ENCODE measurements at regions not wholly inside any gene's neighbourhood (a gene's known extent, or its start where the extent isn't known, plus 50 kb on each side); places are given as distances from the start of the nearest gene placed in this dataset.

- DNase-seq = no peak
Measured at GRCh38 chr9:119577881-119578280, 208.6 kb upstream of the BRINP1 start.

GRCh38 chr9:119559986-119560385 is 190.8 kb upstream of the BRINP1 start:
- DNase-seq = no peak

GRCh38 chr9:119559056-119559455 is 189.8 kb upstream of the BRINP1 start:
- DNase-seq = no peak

- DNase-seq = peak; percentile 51
Measured at GRCh38 chr9:119556129-119556875, 187.1 kb upstream of the BRINP1 start.

GRCh38 chr9:119544492-119544891 is 175.3 kb upstream of the BRINP1 start:
- DNase-seq = no peak

- DNase-seq = no peak
Measured at GRCh38 chr9:119537138-119537537, 167.9 kb upstream of the BRINP1 start.

GRCh38 chr9:119533504-119533903 is 164.3 kb upstream of the BRINP1 start:
- no peak for DNase-seq

GRCh38 chr9:119526698-119527097 is 157.5 kb upstream of the BRINP1 start:
- DNase-seq = no peak

GRCh38 chr9:119523508-119523907 is 154.3 kb upstream of the BRINP1 start:
- no peak for DNase-seq

GRCh38 chr9:119522381-119522780 is 153.1 kb upstream of the BRINP1 start:
- no peak for DNase-seq

GRCh38 chr9:119509291-119509905 is 140.2 kb upstream of the BRINP1 start:
- no peak for DNase-seq

GRCh38 chr9:119501374-119501773 is 132.1 kb upstream of the BRINP1 start:
- no peak for DNase-seq

- no peak for DNase-seq
Measured at GRCh38 chr9:119500072-119500771, 131.0 kb upstream of the BRINP1 start.

- no peak for DNase-seq
Measured at GRCh38 chr9:119487118-119487827, 118.0 kb upstream of the BRINP1 start.

GRCh38 chr9:119483153-119483552 is 113.9 kb upstream of the BRINP1 start:
- no peak for DNase-seq

GRCh38 chr9:119477197-119477596 is 108.0 kb upstream of the BRINP1 start:
- no peak for DNase-seq

GRCh38 chr9:119458068-119458467 is 88.8 kb upstream of the BRINP1 start:
- no peak for DNase-seq

GRCh38 chr9:119453980-119454379 is 84.7 kb upstream of the BRINP1 start:
- no peak for DNase-seq

- DNase-seq = no peak
Measured at GRCh38 chr9:119453490-119453911, 84.3 kb upstream of the BRINP1 start.

GRCh38 chr9:119451426-119451825 is 82.2 kb upstream of the BRINP1 start:
- DNase-seq = no peak

GRCh38 chr9:119443179-119443578 is 73.9 kb upstream of the BRINP1 start:
- DNase-seq = no peak

- no peak for DNase-seq
Measured at GRCh38 chr9:119441832-119442231, 72.6 kb upstream of the BRINP1 start.

GRCh38 chr9:119441338-119441737 is 72.1 kb upstream of the BRINP1 start:
- no peak for DNase-seq

Data from hematopoietic multipotent progenitor cell treated with erythropoietin and hydrocortisone succinate and interleukin-3 and kit ligand, for 8 days (in vitro differentiated cells).